WTC11 (cell line): ENCODE measurements at regions not wholly inside any gene's neighbourhood (a gene's known extent, or its start where the extent isn't known, plus 50 kb on each side); places are given as distances from the start of the nearest gene placed in this dataset.

Experiments
- ATAC-seq: fragments of 200-7000 bp; cut with Tn5 transposase; 2 replicates; pipeline ENCODE4 v1.10.0; 2021; ENCODE audit warnings: mild to moderate bottlenecking, moderate library complexity
- CTCF ChIA-PET: fragments of 300-600 bp; sonication (Branson Sonifier 250); formaldehyde crosslinking; loops from one replicate; lab custom pipeline; 2021; ENCODE audit warnings: antibody characterized with exemption; lab: Charles Lee
- POLR2A ChIA-PET: fragments of 350-600 bp; sonication (Branson Sonifier 250); formaldehyde crosslinking; loops from one replicate; lab custom pipeline; 2021; ENCODE audit warnings: antibody characterized with exemption; lab: Charles Lee
- DNase-seq: peaks from one replicate; pipeline ENCODE4 v3.0.0; 2021; ENCODE audit warnings: low spot score
- H3K27ac Mint-ChIP-seq: 2 replicates; pipeline ENCODE4 v1.8.0; 2021; ENCODE audit warnings: mixed read lengths
- H3K27me3 Mint-ChIP-seq: 2 replicates; pipeline ENCODE4 v1.8.0; 2021; ENCODE audit warnings: low read depth, mild to moderate bottlenecking, moderate library complexity, mixed read lengths
- H3K36me3 Mint-ChIP-seq: 2 replicates; pipeline ENCODE4 v1.8.0; 2021; ENCODE audit warnings: mixed read lengths
- H3K4me1 Mint-ChIP-seq: 2 replicates; pipeline ENCODE4 v1.8.0; 2022; ENCODE audit warnings: mixed read lengths
- H3K4me3 Mint-ChIP-seq: 2 replicates; pipeline ENCODE4 v1.8.0; 2021; ENCODE audit warnings: mild to moderate bottlenecking, moderate library complexity, mixed read lengths
- H3K9me3 Mint-ChIP-seq: 2 replicates; pipeline ENCODE4 v1.8.0; 2021; ENCODE audit warnings: mixed read lengths
- ARID4B ChIP-seq: sonication (generic); formaldehyde crosslinking; IDR thresholded peaks from 2 replicates; pipeline ENCODE4 v1.8.0; 2023; ENCODE audit warnings: missing genetic modification reagents, mild to moderate bottlenecking, borderline replicate concordance
- CBFB ChIP-seq: sonication (generic); formaldehyde crosslinking; IDR thresholded peaks from 2 replicates; pipeline ENCODE4 v1.8.1; 2022; ENCODE audit warnings: mild to moderate bottlenecking, low read depth, missing genetic modification reagents
- CTCF ChIP-seq: fragments of 200-600 bp; IDR thresholded peaks from 2 replicates; pipeline ENCODE4 v1.8.0; 2022; ENCODE audit warnings: antibody characterized with exemption
- ERG ChIP-seq: fragments of 250-450 bp; sonication (Bioruptor Pico); IDR thresholded peaks from 2 replicates; pipeline ENCODE4 v1.8.0; 2021; ENCODE audit warnings: mild to moderate bottlenecking
- FOXP1 ChIP-seq: sonication (generic); formaldehyde crosslinking; IDR thresholded peaks from 2 replicates; pipeline ENCODE4 v1.8.0; 2022; ENCODE audit warnings: missing genetic modification reagents, mild to moderate bottlenecking, moderate library complexity, borderline replicate concordance
- FOXP4 ChIP-seq: sonication (generic); formaldehyde crosslinking; IDR thresholded peaks from 2 replicates; pipeline ENCODE4 v1.8.0; 2022; ENCODE audit warnings: mild to moderate bottlenecking, missing genetic modification reagents
- HMGXB4 ChIP-seq: sonication (generic); formaldehyde crosslinking; IDR thresholded peaks from 2 replicates; pipeline ENCODE4 v1.8.1; 2023; ENCODE audit warnings: mild to moderate bottlenecking, moderate library complexity, missing genetic modification reagents
- MLX ChIP-seq: sonication (generic); formaldehyde crosslinking; IDR thresholded peaks from 2 replicates; pipeline ENCODE4 v1.8.1; 2023; ENCODE audit warnings: mild to moderate bottlenecking, missing genetic modification reagents, moderate library complexity
- PRDM15 ChIP-seq: sonication (generic); formaldehyde crosslinking; IDR thresholded peaks from 2 replicates; pipeline ENCODE4 v1.8.0; 2022; ENCODE audit warnings: missing genetic modification reagents
- PRRX2 ChIP-seq: fragments of 250-450 bp; sonication (Bioruptor Pico); IDR thresholded peaks from 2 replicates; pipeline ENCODE4 v1.8.0; 2021; ENCODE audit warnings: mild to moderate bottlenecking
- SP1 ChIP-seq: sonication (generic); formaldehyde crosslinking; conservative IDR thresholded peaks from 2 replicates; pipeline ENCODE4 v1.8.1; 2022; ENCODE audit warnings: missing genetic modification reagents
- TEAD1 ChIP-seq: sonication (generic); formaldehyde crosslinking; IDR thresholded peaks from 2 replicates; pipeline ENCODE4 v1.8.0; 2022; ENCODE audit warnings: mild to moderate bottlenecking, missing genetic modification reagents
- TEAD4 ChIP-seq: sonication (generic); formaldehyde crosslinking; IDR thresholded peaks from 2 replicates; pipeline ENCODE4 v1.8.0; 2022; ENCODE audit warnings: mild to moderate bottlenecking, missing genetic modification reagents
- ZNF219 ChIP-seq: sonication (generic); formaldehyde crosslinking; IDR thresholded peaks from 2 replicates; pipeline ENCODE4 v1.8.0; 2023; ENCODE audit warnings: missing genetic modification reagents, mild to moderate bottlenecking, borderline replicate concordance
- ZNF416 ChIP-seq: fragments of 250-450 bp; sonication (Bioruptor Pico); IDR thresholded peaks from 2 replicates; pipeline ENCODE4 v1.9.0; 2021; ENCODE audit warnings: mild to moderate bottlenecking, inconsistent platforms
- ZNF532 ChIP-seq: fragments of 250-450 bp; sonication (Bioruptor Pico); IDR thresholded peaks from 2 replicates; pipeline ENCODE4 v1.9.0; 2021; ENCODE audit warnings: mild to moderate bottlenecking, borderline replicate concordance

- TF ChIP-seq TEAD1: no peak
- TF ChIP-seq PRDM15: no peak
- TF ChIP-seq ZNF532 (CRISPR knock-in tag): no peak
- no peak for TF ChIP-seq FOXP4 (CRISPR knock-in tag)
- no peak for TF ChIP-seq HMGXB4 (CRISPR knock-in tag)
- TF ChIP-seq PRRX2 (CRISPR knock-in tag): no peak
- no peak for TF ChIP-seq SP1 (CRISPR knock-in tag)
- no peak for TF ChIP-seq ZNF219 (CRISPR knock-in tag)
Measured at GRCh38 chr9:21609506-21609905, 127.4 kb upstream of the IFNE start (continued).

GRCh38 chr9:21611891-21612290, 129.8 kb upstream of the IFNE start:
- ATAC-seq (no peak), DNase-seq (no peak)
- CTCF ChIA-PET: no interaction called here
- Mint-ChIP-seq H3K36me3 (no peaks in the 10 kb centered on the region), H3K27me3 (no peaks in the 10 kb centered on the region), H3K4me1 (peaks cover 35% of the 10 kb centered on the region), H3K4me3 (no peak overlapping the region), H3K27ac (no peak overlapping the region), H3K9me3 (no peaks in the 10 kb centered on the region)
- POLR2A ChIA-PET: no interaction called here
- no peak for TF ChIP-seq FOXP1 (CRISPR knock-in tag)
- TF ChIP-seq CTCF: no peak
- TF ChIP-seq CBFB (CRISPR knock-in tag): no peak
- no peak for TF ChIP-seq ERG (CRISPR knock-in tag)
- TF ChIP-seq TEAD4 (CRISPR knock-in tag): no peak
- no peak for TF ChIP-seq ARID4B (CRISPR knock-in tag)
- no peak for TF ChIP-seq MLX (CRISPR knock-in tag)
- no peak for TF ChIP-seq ZNF416 (CRISPR knock-in tag)
